Activated CD8-positive, alpha-beta memory T cell treated with anti-CD3 and anti-CD28 coated beads, Interleukin-2, amount 50 U/mL, for 48 hours (primary cell): ENCODE measurements at regions not wholly inside any gene's neighbourhood (a gene's known extent, or its start where the extent isn't known, plus 50 kb on each side); places are given as distances from the start of the nearest gene placed in this dataset.
A peak's percentile ranks its signal among the peaks of the same experiment; 100 is the strongest.

Source experiments
- DNase-seq: peaks from one replicate; pipeline ENCODE4 v3.0.0-alpha.2; 2020

- no peak for DNase-seq
These were observed 74.9 kb upstream of the SPATA13 start for GRCh38 chr13:24085662-24086061.

DNA sequence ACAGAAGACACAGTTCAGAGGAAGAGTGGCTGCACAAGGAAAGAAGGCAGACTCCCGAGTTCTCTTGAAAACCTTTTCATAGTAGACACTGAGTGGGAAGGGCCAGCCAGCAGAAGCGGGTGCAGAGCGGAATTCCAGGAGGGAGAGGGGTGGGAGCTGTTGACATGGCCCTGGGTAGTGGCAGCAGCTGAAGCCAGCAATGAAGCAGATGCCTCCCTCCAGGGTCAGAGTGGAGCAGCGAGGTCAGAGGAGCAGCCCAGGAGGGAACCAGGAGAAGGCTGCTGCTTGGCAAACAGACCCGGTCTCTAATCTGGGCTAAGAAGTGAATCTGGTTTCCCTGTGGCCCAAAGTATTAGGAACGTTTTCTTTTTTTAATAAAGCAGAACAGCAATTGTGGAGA, 73.9 kb upstream of the SPATA13 start:
- no peak for DNase-seq

GRCh38 chr13:24087605-24088225, 72.8 kb upstream of the SPATA13 start:
- no peak for DNase-seq

GRCh38 chr13:24090049-24090448, 70.5 kb upstream of the SPATA13 start:
- DNase-seq, result no peak

- no peak for DNase-seq
These were observed 69.4 kb upstream of the SPATA13 start for GRCh38 chr13:24091080-24091479.

- DNase-seq, result no peak
These were observed 68.4 kb upstream of the SPATA13 start for GRCh38 chr13:24092108-24092507.

DNA sequence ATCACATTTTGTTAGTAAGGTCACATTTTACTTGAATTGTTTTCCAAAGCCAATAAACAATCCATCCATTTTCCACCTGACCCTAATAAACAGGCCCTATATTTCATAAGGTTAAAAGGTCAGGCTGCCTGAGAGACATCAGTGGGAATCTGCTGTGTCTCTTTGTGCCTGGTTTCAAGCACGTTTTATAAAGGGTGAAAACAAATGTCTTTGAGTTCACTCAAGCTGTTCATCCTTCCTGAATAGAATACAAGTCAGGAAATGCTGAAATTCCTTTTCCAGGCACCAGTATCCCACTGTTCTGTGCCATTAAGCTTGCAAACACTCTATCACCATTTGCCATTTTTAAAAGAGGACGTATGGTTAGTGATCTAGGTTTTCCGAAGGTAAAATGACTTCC, 67.5 kb upstream of the SPATA13 start:
- DNase-seq, result no peak

- no peak for DNase-seq
These were observed 63.9 kb upstream of the SPATA13 start for GRCh38 chr13:24096659-24097058.

- peak; percentile 60 for DNase-seq
These were observed 63.5 kb upstream of the SPATA13 start for GRCh38 chr13:24097064-24097463.

- no peak for DNase-seq
These were observed 62.9 kb upstream of the SPATA13 start for GRCh38 chr13:24097667-24098066.

DNA sequence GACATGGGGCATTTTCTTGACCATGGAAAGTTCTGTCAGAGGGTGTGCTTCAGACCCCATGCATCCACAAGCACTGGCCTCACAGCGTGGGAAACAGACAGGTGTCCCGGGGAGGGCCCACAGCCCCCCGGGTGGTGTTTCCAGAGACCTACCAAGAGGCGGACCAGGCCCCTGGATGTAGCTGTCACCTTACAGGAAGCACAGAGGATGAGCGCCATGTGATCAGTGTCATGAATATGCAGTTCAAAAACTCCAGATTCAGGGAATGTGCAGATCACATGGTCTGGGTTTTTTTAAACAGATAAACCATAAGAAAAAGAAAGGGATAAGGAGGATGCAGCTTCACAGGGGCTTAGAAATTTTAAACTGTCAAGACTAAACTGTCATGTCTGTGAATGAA, 61.0 kb upstream of the SPATA13 start:
- DNase-seq, result no peak

- no peak for DNase-seq
These were observed 60.3 kb upstream of the SPATA13 start for GRCh38 chr13:24100188-24100587.

DNA sequence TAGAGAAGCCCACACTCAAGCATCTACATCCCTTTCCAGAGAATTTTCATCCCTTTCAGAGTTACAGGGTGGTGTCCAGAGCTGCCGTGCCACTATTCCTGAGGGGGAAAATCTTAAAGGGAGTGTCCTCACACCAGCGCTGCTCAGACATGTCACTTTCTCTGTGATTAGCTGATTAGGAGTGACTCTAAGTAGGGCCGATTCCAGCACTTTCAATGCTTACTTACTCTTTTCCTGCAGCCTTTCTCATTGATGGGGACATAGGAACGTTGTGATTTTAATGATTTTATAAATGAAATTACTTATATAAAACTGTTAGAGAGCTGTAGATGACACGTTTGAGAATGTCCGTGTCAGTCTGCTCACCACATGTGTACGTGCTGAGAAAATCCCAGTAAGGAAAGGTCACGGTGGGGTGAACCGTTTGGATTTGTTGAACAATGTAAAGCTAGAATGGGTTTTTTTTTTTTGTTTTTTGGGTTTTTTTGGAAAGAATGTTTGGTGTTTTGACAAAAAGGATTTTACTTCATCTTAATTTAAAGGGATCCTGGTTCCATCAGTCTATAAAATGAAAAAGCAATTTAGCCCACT, 56.6 kb upstream of the SPATA13 start:
- DNase-seq, result no peak

GRCh38 chr13:24104723-24105122, 55.8 kb upstream of the SPATA13 start:
- no peak for DNase-seq

DNA sequence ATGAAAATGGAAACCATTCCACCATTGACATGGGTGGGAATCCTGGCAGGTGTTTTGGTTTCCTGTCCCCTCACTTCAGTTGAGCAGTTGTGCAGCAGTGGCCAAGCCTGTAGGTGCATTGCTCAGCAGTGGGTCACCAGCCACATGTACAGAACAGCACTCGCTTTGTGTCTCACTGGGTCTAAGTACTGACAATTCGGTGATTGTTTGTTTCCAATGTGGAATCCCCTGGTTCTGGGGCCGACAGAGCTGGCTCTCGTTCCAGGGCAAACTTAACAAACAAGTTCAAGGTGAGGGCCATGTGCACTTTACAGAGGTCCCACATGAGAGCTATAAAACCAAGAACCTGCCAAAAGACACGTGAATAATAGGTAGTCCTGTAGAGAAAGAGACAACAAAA, 54.1 kb upstream of the SPATA13 start:
- DNase-seq, result no peak

- no peak for DNase-seq
These were observed 52.4 kb upstream of the SPATA13 start for GRCh38 chr13:24107955-24108614.

- DNase-seq, result no peak
These were observed 51.9 kb upstream of the SPATA13 start for GRCh38 chr13:24108615-24108965.

DNA sequence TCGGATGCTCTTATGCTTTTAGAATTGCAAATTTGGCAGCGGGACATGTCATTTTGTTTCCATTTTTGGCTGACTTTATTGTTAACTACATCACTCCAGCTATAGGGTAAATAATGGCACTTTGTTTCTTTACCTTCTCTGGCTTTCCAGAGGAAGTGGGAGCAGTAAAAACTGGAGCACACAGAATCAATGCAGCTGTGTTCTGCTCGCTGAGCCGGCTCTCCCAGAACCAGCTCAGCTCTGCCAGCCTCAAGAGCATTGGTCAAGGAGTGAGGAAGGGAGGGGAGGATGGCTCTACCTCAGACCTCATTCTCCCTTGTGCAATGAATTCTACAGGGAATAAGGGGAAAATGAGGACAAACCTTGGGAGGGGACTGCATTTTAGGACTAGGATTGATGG, 50.5 kb upstream of the SPATA13 start:
- no peak for DNase-seq
